NOMO-1 (cell line): ENCODE measurements at regions not wholly inside any gene's neighbourhood (a gene's known extent, or its start where the extent isn't known, plus 50 kb on each side); places are given as distances from the start of the nearest gene placed in this dataset.
A peak's percentile ranks its signal among the peaks of the same experiment; 100 is the strongest.
"Not testable (repeated sequence)": the region's sequence is repeated elsewhere in the genome, so short reads cannot be mapped to it uniquely, and the experiment has no call there.

Experiments used
- DNase-seq, 2 experiments: peaks; one replicate each; lab custom pipeline; 2025; ENCODE audit not compliant: unreplicated experiment in 2 of 2; lab: John Stamatoyannopoulos, UW

GRCh38 chrX:130467936-130468335, 66.1 kb downstream of the RBMX2 start:
- DNase-seq: no peak

- no peak for DNase-seq
Observed at GRCh38 chrX:130468395-130468923, 66.7 kb downstream of the RBMX2 start.

GRCh38 chrX:130482871-130483270, 81.1 kb downstream of the RBMX2 start:
- no peak for DNase-seq

- DNase-seq: no peak
Observed at GRCh38 chrX:130485870-130486269, 84.1 kb downstream of the RBMX2 start.

GRCh38 chrX:130495502-130495901, 93.7 kb downstream of the RBMX2 start:
- DNase-seq: not testable (repeated sequence)

GRCh38 chrX:130497531-130497930, 95.7 kb downstream of the RBMX2 start:
- DNase-seq: no peak

GRCh38 chrX:130498653-130499274, 97.0 kb downstream of the RBMX2 start:
- DNase-seq: no peak

- DNase-seq: no peak
Observed at GRCh38 chrX:130502016-130502570, 100.3 kb downstream of the RBMX2 start.

- DNase-seq: no peak
Observed at GRCh38 chrX:130504019-130504418, 102.2 kb downstream of the RBMX2 start.

- DNase-seq: no peak
Observed at GRCh38 chrX:130507015-130507414, 105.2 kb downstream of the RBMX2 start.

- not testable (repeated sequence) for DNase-seq
Observed at GRCh38 chrX:130512534-130512933, 110.7 kb downstream of the RBMX2 start.

GRCh38 chrX:130516123-130516522, 114.3 kb downstream of the RBMX2 start:
- DNase-seq: no peak

GRCh38 chrX:130523460-130524394, 121.9 kb downstream of the RBMX2 start:
- no peak for DNase-seq

GRCh38 chrX:130524476-130525194, 122.8 kb downstream of the RBMX2 start:
- DNase-seq: no peak

GRCh38 chrX:130529531-130529930, 127.7 kb downstream of the RBMX2 start:
- DNase-seq: no peak

GRCh38 chrX:130531066-130531465, 129.3 kb downstream of the RBMX2 start:
- no peak for DNase-seq

GRCh38 chrX:130539721-130540321, 138.0 kb downstream of the RBMX2 start:
- peak; percentile 40 to 56 for DNase-seq

- no peak for DNase-seq
Observed at GRCh38 chrX:130543603-130544325, 142.0 kb downstream of the RBMX2 start.

- DNase-seq: no peak
Observed at GRCh38 chrX:130545796-130546195, 144.0 kb downstream of the RBMX2 start.

- DNase-seq: not testable (repeated sequence)
Observed at GRCh38 chrX:130549382-130549781, 147.6 kb downstream of the RBMX2 start.
